SKM-1 (cell line): ENCODE measurements at regions not wholly inside any gene's neighbourhood (a gene's known extent, or its start where the extent isn't known, plus 50 kb on each side); places are given as distances from the start of the nearest gene placed in this dataset.
"Not testable (repeated sequence)": the region's sequence is repeated elsewhere in the genome, so short reads cannot be mapped to it uniquely, and the experiment has no call there.

Source experiments
- DNase-seq: peaks from one replicate; lab custom pipeline; 2025; ENCODE audit not compliant: unreplicated experiment; lab: John Stamatoyannopoulos, UW

DNA sequence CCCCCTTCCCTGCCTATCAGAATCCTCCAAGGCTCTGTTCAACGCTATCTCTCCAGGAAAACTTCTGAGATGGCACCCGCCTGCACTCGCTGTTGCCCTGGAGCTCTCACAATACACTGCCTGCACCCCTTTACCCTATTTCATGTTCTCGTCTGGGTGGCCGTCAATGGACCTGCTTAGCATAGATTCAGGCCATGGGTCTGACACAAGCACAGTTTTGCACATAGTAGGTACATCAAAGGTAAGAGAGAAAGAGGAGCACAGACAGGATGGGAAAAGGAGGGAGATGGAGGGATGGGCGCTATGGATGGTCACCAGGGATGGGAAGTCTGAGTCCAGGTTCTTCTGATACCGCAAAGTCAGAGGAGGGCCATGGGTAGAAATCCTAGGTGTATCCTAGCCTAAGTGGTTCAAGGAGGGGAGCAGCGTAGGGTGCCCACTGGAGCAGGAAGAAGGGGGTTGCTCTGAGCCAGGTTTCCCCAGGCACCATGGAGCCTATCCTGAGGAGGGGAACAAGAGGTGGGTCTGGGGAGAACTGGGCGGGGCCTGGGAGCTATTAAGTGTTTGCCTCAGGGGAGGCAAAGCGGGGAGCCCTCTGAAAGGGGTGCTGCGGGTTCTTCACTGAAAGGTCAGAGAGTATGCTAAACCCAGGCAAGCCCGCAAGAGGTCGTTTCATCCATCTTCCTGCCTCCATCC lies 89.3 kb downstream of the MRPL14 start:
- DNase-seq, result no peak

- DNase-seq, result not testable (repeated sequence)
These were observed 90.0 kb downstream of the MRPL14 start for GRCh38 chr6:44037276-44037675.

DNA sequence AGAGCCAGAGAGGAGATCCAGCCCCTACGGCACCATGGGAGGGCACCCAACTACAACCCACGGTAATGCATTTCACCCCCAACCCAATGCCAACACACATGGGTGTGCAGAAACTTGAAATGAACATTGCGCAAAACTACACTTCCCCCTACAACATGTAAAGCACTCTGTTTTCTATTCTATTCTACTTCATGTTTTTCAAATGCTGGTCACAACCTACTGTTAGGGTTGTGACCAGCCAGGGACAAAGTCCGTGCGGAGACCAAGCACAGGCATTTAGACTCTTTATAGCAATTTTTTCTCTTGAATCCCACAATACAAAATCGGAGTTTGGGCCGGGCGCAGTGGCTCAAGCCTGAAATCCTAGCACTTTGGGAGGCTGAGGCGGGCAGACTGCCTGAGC lies 90.6 kb downstream of the MRPL14 start:
- peak; percentile 35 for DNase-seq

DNA sequence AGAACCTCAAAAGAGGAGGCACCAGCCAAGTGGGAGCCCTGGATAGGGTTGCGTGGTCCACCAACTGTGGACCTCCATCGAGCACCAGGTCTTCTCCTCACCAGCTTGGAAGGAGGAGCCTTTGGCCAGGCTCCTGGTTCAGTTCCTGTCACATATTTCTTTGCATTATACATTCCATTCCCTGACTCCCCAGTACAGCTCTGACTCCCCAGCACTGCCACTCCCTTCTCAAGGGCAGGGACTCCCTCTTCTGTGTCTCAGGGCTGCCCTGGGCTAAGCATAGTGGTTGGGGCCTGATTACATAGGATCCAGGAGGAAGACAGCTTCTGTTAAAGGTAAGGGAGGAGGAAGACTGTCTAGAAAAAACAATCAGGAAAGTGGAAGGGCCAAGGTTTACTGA lies 91.1 kb downstream of the MRPL14 start:
- DNase-seq, result no peak

- DNase-seq, result no peak
These were observed 91.6 kb downstream of the MRPL14 start for GRCh38 chr6:44035621-44036020.

- DNase-seq, result no peak
These were observed 92.3 kb downstream of the MRPL14 start for GRCh38 chr6:44034931-44035345.

DNA sequence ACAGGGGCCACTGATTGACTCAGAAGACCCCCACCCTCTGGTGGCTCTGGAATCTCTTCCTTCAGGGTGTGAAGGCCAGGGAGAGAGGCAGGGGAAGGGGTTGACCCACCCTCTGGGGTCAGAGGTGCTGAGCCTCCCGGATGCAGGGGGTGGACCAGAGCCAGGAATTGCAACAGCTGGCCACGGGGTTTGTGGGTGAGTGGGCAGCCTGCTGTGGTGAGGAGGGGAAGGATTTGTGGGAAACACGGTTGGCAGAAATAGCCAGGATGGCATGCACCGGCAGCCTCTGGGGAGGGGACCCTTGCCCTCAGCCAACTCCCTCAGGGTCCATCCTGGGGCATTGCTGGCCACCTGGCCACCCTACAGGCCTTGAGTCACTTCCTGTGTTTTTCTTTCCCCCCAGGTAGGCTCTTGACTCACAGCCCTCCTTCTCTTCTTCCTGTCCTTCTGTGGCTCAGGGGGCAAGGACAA lies 92.8 kb downstream of the MRPL14 start:
- no peak for DNase-seq

- DNase-seq, result no peak
These were observed 96.3 kb downstream of the MRPL14 start for GRCh38 chr6:44030812-44031454.

DNA sequence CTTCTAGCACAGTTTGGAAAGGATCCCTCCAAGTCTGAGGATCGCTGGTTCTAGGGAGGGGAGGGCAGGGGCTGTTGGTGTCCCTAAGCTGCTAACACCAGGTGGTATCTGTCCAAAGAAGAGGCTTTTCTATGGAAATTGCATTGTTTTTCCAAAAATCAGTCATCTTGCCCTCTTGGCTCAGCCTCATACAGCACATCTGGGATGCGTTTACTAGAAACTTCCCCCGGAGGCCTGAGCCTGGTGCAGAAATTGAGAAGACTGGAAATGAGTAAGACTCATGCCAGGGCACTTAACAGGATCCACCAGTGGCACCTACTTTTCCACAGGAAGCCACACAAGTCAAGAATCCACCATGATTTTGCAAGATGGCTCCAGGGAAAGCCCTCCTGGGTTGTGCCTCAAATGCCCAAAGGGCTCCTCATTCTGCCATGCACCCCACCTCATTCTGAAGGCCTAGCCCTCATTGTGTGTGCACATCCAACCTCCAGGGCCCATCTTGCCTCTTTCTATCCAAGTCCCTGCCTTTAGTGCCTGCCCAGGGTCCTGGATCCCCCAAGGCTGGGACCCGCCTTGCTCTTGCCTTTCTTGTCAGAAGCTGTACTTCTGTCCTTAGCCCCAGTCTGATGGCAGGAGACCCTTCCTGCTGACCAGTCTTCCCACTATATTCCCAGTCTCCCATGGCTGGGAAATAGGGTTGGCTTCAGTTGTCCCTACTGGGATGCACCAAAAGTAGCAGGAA lies 97.6 kb downstream of the MRPL14 start:
- DNase-seq, result no peak

GRCh38 chr6:44028789-44029310 lies 98.4 kb downstream of the MRPL14 start:
- DNase-seq, result no peak

DNA sequence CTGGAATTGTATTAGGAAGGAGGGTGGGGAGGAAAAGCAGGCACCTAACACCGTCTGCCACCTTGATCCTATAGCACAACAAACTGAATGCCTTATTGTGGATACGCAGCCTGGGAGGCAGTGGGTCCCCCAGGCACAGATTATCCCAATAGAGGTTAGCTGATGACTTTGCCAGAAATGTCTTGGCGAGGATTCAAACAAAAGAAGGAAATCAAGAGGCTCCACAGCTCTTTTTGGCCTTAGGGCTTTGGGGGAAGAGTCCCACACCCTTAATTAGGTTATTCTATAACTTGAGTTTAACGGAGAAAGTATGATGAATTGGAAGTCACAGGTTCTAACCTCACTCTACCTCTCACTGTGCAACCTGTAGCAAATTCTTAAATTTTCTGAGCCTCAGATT lies 102.0 kb downstream of the MRPL14 start:
- DNase-seq, result no peak

- no peak for DNase-seq
These were observed 102.6 kb downstream of the MRPL14 start for GRCh38 chr6:44024574-44025219.

DNA sequence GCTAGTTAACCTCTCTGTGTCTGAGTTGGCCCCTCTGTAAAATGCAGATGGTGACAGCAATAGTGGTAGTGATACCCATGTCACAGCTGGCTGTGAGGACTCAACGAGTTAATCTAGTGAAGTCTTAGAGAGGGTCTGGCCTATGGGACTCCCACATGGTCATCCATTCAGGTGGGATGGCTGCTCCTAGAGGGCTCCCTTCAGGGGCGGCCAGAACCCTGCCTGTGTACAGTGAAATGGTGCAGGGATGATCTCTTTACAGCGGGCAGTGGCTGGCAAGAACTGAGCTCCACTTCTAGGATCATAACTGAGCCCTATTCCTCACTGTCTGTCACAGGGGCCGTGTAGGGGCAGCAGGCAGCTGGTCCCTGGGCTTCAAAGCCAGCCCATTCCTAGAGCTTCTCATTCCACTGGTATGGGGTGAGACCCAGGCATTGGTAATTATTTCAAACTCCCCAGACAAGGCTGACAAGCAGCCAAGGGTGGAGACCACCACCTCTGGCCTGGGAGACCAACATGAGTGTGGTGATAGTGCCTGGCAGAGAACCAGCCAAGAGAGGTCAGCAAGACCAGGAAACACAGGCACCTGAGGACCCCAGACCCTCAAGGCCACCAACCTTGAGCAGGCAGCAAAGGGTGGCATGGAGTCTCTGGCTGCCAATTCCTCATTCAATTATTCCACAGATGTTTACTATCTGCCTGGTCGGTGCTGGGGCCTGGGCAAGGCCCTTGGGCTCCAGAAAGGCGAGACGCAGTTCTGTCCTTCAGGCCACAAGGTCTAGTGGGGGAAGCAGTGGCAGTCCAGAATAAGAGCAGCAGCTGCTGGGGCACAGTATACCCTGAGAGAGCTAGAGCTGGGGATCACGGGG lies 103.4 kb downstream of the MRPL14 start:
- no peak for DNase-seq

GRCh38 chr6:44022671-44023352 lies 104.4 kb downstream of the MRPL14 start:
- DNase-seq, result no peak

DNA sequence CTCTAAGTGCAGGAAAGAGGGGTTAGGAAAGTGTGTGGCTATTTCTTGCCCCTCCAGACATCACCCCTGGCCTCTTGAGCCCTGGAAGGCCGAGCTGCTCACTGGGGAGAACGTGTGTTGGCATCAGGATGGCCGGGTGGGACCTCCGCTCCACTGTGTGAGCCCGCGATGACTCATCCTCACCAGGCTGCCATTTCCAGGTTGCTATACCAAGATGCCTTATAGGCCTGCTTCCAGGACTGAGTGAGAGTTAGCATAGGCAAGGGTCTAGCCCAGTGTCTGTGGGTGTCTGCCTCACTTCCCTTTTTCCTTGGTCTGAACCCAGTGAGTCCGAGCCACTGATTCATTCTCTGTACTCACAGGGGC lies 105.0 kb downstream of the MRPL14 start:
- DNase-seq, result no peak

DNA sequence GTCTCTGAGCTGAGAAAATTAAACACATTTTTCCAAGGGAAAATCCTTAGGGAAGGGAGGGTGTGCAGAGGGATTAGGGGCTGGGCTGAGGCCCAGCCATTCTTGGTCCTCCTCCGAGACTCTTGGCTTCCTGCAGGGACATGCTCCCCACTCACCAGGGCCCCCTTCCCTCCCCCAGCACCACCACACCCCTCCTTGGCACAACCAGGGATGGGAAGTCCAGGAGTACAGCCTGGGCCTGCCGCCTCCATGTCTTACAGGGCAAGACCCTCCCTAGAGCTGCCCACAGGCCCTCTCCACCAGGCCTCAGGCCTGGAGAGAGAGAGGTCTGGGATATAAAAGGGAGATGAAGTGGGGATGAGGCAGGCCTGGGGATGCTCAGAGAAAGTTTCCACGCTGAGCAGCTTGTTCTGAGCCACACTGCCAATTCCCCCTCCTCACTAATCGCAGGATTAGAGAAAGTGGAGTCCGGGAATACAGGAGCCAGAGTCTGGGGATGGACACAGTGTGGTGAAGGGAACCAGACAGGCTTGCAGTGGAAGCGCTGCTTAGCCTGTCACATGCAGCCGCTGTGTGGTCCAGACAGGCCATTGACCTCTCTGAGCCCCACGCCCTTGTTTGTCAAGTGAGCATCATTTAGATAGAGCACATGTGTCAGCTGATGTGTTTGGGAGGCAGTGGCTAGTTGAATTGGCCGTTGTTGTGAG lies 105.5 kb downstream of the MRPL14 start:
- DNase-seq, result no peak

GRCh38 chr6:44020664-44021425 lies 106.4 kb downstream of the MRPL14 start:
- no peak for DNase-seq

DNA sequence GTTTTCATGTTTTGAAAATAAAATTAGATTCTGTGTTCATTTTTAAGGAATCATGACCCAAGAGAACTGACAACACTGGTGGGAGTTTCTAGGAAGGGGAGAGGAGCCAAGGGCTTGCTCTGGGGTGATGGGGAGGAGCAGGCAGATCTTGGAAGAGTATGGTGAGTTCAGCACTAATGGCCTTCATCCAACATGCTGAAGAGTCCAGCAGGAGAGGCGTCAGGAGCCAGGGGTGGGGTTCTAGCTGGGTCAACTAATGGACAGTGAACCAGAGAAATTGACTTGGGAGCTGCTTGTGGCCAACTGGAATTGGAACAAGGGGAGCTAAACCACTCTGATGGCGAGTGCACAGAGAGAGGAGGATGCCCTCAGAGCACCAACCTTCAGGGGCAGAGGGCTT lies 107.1 kb downstream of the MRPL14 start:
- DNase-seq, result no peak
